GM19240 (cell line): ENCODE measurements at regions not wholly inside any gene's neighbourhood (a gene's known extent, or its start where the extent isn't known, plus 50 kb on each side); places are given as distances from the start of the nearest gene placed in this dataset.

Source experiments
- DNase-seq: peaks from one replicate; pipeline ENCODE4 v3.0.0; 2011; ENCODE audit warnings: low spot score; ENCODE audit not compliant: insufficient read length

DNA sequence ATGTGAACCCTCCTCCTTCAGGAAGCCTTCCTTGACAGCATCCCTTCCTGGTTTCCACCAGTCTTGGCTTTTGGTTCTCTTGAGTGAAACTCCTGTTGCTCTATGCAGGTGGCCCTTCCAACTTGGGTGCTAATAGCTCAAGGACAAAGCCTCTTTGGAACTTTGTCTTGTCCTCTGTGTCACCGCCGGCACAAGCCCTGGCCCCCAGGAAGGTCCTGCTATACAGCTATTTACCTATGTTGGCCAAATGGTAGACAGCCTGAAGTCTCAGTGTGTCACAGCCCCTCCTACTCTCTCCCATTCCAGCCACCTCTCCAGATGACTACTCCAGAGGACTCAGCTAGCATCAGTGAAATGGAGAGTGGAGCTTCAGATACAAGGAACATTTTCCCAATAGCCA is 94.7 kb upstream of the ZNF618 start:
- DNase-seq: no peak

DNA sequence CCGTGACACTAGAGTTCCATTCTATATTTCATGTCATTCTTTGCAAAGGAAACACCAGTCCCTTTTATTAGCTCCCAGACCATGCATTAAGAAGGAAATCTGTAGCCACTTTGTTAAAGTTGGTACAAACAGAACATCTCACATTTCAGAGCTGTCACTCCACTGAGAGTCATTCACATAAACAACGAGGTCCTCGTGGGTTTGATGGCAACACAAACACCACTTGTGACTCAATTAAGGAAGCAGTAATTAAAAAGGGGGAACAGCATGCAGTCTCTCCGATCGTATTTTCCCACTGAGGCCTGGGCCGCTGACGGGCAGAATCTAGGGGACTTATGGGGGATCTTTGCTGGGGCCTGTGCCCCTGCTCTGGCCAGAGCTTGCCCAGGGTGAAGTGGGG is 94.2 kb upstream of the ZNF618 start:
- no peak for DNase-seq

DNA sequence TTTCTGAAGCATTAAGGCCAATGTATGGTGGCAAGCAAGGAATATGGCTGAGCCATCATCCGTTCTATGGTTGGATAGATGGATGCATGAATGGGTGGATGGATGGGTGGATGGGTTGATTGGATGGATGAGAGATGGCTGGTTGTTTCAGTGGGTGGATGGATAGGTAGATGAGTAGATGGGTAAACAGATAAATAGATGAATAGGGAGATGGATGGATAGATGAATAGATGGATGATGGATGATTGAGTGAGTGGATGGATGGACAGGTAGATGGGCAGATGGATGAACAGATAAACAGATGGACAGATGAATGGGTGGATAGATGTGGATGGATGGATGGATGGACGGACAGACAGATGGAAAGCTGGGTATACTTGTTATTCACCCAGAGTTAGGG is 92.6 kb upstream of the ZNF618 start:
- no peak for DNase-seq

DNA sequence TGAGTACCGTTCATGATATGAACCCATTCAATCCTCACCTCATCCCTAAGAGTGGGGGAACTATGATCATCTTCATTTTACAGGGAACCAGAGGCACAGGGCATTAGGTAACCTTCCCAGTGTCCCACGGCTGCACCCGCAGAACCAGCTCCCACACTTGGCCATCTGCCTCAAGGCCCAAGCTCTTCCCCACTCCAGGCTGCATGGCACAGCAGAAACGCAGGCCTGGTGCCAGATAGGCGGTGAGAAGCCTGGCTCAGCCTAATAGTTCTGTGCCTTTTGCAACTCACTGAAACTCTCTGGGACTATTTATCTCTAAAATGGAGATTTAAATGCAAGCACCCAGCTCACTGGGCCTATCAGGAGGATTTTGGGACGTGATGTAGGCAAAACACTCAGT is 90.8 kb upstream of the ZNF618 start:
- DNase-seq: no peak

DNA sequence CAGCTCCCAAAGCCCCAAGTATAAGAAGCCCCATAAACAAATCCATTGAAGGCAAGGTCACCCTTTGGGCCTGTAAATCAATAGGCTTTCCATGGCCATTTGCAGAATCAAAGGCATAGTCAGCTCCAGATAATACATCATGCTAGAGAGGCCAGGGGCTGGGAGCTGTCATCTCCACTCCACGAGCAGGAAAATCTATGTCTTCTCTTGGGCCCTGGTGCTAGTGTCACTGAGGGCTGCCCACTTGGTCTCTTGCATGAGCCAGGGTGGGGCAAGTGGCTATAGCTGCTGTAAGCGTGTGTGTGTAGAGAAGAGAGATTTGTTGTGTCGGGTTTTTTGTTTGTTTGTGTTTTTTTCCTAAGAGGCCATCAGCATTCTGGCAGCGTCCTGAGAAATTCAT is 90.0 kb upstream of the ZNF618 start:
- DNase-seq: no peak

DNA sequence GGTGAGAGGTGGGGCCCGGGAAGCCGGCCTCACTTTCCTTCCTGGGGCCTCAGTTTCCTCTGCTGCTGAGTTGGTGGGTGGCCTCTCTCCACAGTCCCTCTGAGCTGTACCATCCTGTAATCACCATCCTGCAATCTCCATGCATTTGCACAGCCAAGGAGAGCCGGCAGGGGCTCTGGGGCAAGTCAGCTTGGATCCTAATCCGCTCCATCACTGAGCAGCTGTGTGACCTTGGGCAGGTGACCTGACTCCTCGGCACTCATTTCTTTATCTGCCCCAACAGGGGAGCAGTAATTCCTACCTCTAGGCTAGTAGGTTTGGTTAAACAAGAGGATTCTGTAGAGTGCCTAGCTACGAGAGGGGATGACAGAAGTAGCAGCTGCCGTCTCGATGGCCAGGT is 88.2 kb upstream of the ZNF618 start:
- no peak for DNase-seq

DNA sequence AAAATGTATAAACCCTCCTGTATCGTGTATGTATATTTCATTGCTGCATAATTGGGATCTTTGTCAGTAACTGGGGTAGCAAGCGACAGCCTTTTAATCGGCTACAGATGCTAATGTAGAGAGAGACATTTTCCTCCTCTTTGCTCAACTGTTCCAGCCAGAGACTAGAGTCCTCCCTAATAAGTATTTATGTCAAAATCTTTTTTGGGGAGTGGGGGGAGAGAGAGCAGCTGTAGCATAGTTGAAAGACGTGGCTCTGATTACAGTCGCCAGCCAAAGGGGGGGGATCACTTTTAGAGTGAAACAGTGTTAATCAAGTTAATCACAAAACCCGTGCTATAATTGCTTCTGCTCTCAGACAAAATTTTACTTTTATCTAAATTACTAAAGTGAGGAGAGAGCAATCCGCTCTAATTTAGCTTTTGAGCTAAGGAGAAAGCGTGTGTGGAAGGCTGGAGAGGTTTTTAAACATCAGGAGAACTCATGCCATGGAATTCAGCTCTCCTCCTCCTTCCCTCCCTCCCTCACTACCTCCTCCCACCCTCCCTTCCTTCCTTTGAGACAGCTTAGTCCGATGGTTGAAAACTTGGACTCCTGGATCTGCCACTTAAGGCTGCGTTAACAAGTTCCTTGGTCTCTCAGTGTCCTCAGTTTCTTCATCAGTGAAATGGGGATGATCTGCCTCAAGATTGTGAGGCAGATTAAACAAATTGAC is 87.3 kb upstream of the ZNF618 start:
- DNase-seq: no peak

DNA sequence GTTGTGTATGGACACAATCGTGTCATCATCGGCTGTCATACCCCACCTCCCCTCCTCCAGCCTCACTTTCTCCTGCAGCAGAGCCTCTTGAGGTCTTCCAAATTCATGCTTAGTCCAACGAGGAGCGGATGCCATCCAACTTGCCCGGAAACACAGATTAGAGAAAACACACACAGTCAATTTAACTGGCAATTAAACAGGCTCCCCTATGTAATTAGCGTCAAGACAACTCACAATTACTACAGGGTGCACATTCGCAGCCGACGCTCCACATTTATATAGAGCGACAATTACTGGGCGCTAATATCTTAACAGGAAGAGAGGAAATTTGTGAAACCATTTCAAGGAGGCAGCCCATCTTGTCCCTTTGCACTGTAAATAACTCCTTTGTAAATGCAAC is 86.0 kb upstream of the ZNF618 start:
- no peak for DNase-seq

DNA sequence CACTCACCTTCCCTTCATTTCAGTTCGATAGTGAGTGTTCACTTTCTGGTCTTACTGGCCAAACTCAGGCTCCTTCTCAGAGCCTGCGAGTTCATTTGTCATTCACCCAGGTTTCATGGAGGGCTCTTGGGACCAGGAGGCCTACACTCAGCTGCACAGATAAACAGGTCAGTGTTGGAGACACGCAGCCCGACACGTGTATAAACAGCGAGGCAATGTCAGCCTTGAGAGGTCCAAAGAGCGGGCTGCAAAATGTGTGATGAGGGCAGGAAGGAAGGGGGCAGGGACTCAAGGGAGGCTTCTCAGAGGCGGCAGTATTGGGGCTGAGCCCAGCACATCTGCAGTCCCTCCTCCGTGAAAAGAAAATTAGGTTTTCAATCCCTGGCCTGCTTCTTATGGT is 82.6 kb upstream of the ZNF618 start:
- DNase-seq: no peak

DNA sequence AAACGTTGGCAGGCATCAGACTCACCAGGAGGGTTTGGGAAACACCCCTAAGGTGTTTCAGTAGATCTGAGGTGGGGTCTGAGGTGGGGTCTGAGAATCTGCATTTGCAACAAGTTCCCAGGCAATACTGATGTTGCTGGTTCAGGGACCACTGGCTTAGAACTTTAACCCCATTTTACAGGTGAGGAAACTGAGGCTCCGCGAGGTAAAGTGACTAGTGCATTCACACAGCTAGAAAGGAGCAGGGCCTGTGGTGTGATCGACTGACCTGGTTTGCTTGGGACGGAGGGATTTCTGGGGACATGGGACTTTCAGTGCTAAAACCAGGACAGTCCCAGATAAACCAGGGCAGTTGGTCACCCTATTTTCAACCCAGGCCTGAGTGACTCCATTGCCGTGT is 81.4 kb upstream of the ZNF618 start:
- DNase-seq: no peak

DNA sequence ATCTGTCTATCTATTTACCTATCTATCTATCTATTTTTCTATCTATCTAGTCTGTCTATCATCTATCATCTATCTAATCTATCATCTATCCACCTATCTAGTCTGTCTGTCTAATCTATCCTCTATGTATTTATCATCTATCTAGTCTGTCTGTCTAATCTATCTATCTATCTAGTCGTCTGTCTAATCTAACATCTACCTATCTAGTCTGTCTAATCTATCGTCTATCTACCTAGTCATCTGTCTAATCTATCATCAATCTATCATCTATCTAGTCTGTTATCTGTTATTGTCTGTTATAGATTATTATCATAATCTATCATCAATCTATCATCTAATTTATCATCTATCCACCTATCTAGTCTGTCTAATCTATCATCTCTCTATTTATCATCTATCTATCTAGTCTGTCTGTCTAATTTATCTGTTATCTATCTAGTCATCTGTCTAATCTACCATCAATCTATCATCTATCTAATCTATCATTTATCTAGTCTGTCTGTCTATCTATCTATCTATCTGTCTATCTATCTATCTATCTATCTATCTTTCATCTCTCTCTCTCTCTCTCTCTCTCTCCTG is 80.2 kb upstream of the ZNF618 start:
- no peak for DNase-seq

DNA sequence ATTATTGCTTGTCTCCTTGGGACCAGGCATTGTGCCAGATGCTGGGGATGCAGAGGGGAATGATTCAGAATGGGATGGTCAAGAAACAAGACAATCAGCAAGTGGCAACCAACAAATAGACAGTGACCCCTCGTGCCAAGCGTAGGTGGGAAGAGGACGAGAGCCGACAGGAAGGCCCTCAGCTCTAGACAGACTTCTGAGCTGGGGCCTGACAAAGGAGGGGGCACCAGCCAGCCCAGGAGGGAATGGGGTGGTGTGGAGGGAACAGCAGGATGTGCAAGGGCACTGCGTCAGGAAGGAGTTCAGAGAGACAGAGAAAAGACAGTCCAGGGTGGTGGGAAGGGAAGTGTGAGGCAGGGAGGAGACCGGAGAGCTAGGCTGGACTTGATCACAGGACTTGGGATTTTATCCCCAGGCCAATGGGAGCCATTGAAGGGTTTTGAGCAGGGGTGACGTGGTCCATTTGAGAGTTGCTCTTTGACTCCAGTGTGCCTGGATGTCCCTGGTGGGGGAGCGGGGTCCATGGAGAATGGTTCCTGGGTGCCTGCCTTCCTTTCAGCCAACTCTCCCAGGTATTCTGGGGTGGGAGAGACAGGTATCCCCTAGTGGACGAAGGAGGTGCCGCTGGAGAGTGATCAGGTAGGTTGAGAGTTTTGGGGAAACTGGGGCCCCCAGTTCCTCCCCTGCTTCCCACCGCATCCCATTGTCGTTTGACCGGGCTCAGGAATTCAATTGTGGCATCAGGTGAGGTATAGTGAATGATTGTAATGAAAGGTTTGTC is 79.3 kb upstream of the ZNF618 start:
- no peak for DNase-seq

DNA sequence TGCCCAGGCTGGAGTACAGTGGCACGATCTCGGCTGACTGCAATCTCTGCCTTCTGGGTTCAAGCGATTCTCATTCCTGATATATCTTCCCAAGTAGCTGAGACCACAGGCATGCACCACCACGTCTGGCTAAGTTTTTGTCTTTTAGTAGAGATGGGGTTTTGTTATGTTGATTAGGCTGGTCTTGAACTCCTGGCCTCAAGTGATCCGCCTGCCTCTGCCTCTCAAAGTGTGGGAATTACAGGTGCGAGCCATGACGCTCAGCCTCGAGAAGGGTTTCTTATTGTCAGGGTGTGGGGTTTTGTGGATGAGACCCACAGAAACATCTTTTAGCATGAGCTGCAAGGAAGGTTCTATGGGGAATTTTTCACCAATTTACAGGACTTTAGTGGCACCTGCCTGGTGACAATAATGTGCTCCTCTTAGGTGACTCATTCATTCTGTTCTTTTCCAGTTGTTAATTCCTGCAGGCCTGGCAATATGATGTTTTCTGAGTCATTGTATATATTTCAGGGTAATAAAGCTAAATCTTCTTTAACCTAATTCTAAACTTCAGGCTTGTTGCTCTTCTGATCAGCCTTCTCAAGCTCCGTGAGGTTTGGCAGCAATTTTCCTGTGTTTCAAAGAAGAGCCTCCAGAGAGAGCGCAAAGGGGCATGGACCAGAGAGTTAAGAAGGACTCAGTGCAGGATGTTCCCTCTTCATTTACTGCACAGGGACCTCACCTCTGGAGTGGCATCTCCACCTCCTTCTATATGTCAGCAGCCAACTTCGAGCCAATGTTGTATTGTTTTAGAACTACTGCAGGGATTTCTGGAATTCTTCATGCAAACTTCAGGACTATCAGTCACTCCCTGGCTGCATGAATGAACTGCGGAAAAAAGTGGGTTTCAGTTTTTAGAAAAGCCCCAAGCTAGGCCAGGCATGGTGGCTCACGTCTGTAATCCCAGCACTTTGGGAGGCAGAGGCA is 77.8 kb upstream of the ZNF618 start:
- DNase-seq: no peak

DNA sequence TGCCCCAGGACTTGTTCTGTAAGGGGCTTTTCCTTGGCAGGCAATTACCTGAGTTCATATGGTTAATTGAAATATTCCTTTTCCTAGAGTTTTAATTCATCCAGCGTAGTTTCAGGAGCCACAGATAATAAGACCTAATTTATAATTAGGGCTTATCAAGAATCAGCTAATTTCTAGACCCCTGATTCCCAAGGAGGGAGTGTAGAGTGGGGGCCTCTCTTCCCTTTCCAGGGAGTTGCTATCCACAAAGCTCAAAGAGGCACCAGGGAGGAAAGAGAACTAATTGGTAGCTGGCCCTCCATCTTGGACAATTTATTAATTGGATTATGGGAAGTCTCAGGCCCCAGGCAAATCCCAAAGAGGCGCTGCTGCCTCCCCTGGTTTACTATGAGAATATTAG is 75.8 kb upstream of the ZNF618 start:
- DNase-seq: no peak

DNA sequence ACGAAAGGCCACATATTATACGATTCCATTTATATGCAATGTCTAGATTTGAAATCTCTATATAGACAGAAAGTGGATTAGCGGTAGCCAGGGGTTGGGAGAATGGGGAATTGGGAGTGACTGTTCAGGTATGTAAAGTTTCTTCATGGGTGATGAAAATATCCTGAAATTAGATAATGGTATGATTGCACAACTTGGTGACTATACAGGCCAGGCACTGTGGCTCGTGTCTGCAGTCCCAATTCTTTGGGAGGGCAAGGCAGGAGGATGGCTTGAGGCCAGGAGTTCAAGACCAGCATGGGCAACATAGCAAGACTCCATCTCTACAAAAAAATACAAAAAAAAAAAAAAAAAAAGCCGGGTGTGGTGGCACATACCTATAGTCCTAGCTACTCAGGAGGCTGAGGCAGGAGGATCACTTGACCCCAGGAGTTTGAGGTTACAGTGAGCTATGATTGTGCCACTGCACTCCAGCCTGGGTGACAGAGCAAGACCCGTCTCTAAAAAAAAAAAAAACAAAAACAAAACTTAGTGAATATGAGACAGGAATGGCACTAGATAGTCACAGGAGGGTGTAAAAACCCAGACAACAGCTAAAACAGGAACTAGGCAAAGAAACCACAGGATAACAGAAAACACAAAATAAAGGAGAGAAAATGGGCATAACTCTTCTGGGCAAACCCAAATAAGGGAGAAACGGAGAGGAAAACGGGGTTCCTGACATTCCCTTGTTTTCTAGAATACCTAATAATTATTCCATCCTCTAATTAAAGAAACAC is 72.1 kb upstream of the ZNF618 start:
- DNase-seq: no peak

DNA sequence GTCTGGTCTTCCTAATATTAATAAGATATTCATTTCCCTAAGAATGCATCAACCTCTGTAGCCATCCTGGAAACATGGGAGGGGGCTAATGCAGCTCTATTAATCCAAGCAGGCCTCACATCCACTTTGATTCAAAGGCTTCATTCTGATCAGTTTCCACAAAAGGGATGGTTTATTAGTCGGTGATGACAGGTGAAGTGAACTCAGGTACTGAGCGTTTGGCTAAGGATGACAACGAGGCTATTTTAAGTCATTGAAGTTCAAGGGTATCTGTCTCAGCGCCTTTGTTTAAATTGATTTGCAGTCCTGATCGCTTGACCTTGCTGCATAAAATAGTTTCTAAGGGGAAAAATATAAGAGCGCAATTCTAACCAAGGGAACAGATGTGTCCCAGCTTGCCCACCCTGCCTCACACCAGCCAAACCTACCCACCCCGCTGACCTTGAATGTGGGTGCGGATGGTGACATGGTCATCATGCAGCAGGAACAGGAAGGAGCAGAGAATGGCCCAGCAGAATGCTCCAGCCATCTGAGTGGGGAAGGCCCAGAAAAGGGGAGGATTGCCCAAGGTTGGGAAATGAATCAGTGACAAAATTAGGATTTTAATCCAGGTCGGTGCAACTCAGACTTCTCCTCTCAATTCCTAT is 70.5 kb upstream of the ZNF618 start:
- no peak for DNase-seq

DNA sequence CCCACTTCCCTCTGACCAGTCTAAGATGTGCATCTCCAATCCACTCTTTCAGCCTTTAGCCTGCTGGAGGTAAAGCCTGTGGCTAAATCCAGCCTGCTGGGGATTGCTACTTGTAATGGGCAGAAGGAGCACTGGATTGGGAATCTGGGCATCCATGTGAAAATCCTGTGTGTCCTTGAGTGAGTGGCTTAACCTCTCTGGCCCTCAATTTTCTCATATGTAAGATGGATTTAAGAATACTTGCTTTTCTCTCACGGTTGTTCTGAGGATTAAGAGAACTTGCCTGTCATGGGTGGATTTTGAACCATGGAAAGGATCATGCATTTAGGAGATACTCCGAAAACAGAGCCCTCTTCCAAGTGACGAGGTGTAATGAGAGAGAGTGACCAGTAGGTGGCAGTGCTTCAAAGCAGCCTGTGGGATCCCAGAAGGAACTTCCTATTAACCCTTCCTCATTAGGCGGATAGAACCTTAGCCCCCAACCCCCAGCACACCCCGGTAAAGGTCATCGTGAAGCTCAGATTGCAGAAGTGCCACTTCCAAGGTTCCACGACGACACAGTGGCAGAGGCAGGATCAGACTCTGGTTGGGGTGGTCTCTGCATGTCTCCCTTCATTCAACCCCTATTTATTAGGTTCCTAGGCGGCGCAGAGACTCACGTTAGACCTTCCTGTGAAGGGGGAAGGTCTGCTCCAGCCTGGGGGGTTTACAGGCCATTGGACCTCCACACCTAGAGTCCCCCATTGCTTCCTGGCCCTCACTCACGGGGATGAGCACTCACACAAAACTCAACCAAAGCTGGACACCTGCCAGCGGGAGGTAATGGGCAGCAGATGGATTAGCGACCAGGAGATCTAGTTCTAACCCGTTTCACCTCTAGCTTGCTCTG is 68.7 kb upstream of the ZNF618 start:
- peak; percentile 37 for DNase-seq

DNA sequence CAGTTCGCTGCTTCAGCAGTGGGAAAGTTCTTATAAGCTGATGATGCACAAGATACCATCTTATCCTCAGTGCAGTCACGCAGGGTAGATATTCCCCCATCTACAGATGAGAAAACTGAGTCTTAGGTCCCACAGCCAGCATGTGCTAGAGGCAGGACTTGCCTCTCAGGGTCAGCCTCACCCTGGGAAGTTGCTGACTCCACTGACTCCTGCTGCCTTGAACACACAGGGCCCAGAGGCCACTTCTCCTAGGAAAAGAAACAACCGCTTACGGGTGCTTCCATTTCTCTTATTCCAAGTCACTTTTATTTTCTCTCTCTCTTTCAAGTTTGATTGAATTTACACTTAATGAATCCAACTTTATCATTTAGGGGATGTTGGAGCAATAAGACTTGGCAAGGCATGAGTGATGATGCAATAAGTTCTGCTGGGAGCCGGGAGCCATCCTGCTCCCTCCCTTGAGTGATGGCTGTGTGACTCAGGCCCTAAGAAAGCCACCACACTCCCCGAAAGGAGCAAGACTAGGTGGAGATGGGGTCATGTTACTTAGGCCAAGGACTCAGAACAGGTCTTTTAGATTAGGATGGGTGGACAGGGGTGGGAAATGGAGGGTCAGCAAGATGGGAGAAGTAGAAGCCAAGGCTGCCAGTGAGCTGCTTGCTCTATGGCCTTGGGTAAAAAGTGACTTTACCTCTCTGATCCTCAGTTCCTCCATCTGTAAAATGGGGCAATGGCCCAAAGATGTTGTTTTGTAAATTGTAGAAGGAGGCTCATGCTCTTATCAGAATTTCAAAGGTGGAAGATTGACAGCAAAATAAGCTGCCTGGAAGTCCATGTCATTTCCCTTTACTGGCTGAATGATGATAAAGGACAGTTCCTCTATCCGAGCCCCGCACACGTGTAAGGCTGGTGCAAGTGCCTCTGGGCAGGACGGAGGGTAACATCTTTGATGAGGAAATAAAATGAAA is 67.4 kb upstream of the ZNF618 start:
- no peak for DNase-seq
